ENCODE measurements at regions not wholly inside any gene's neighbourhood (a gene's known extent, or its start where the extent isn't known, plus 50 kb on each side); places are given as distances from the start of the nearest gene placed in this dataset.

DNA sequence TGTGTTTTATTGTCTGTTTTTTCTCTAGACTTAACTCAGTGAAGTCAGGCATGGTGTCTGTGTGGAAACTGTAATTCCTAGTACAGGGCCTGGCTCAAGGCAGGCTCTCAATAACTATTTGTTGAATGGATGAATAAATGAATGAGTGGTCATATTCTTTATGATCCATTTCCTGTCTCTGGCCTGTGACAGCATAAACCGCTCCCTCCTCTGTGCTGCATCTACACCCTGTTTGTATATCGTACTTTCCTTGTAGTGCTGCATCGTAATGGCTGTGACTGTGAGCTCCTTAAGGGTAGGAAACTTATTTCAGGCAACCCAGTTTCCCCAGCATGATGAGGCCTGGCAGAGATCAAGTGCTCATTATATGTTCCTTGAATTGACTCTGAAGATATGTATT is 337.5 kb upstream of the USP24 start:
- no peak for DNase-seq

DNA sequence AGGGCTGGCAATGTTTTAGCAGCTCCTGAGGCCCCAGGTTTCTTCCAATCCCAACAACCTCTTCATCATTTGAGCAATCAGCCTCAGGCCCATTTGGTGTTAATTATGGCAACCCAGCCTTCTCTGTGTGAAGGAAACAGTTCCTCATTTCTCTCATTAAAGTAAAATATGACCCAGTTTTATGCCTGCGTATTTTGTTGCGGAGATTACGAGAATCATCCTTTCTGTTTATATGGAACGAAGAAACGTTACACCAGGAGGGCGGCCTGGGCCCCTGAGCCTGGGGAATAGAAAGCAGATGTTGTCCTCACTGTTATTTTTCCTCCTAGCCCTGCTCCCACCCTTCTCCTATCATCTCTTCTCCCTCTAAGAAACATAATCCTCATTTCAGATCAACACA is 332.2 kb upstream of the USP24 start:
- no peak for DNase-seq

DNA sequence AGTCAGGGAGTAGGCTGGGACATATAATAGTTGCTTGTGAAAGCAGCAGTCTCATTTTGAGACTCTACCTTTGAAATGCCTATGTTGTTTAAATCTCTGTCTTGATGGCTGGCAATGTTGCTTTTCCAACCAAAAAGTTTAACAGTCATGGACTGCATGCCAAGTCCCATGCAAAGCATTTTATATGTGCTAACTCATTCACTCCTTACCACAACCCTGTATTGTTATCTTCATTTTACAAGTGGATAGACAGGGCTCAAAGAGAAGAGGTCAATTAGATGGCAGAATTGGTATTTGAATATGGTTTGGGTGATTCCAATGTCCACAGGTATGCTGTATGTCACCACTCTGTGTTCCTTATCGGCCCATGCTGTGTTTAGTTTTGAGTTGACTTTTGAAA is 331.4 kb upstream of the USP24 start:
- no peak for DNase-seq

DNA sequence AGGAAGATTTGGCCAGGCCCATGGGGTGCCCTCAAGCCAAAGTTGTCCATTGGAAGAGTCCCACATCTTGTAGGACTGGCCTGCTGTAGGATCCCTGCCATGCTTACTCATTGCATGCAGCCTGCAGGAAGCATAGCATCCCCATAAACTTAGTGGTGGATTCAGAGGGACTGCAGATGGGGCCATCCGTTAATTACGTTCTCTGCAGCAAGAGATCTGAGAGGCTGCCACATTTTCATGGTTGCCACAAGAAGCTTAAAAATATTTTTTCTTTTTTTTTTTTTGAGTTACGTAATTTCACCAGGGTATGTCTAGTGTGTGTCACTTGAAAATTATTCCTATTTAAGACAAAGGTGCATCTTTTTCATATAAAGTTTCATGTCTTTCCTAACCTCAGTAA is 329.7 kb upstream of the USP24 start:
- no peak for DNase-seq

DNA sequence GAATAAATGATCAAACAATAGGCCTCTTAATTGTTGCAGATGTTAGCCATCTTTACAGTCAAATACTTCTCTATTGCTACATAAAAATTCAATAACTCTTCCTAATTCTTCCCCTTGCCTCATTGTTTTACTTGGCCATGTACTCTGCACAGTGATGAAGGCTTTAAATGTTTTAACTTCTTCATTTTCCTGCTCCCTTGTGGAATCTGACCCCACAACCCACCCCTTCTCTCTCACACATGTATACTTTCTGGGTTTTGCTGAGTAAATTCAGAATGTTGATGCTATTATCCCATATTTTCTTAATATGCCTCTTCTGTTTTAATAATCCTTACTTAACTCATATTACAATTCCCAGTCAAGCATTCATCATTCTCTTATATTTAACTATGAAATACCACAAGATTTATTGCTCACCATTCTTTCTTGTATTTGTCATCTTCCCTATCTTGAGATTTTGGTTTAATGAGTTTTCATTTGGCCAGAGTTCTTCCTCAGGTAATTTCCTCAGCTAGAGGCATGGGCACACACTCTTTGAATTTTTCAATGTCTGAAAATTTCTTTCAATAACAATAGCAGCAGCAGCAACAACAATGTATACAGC is 327.8 kb upstream of the USP24 start:
- DNase-seq, result no peak

DNA sequence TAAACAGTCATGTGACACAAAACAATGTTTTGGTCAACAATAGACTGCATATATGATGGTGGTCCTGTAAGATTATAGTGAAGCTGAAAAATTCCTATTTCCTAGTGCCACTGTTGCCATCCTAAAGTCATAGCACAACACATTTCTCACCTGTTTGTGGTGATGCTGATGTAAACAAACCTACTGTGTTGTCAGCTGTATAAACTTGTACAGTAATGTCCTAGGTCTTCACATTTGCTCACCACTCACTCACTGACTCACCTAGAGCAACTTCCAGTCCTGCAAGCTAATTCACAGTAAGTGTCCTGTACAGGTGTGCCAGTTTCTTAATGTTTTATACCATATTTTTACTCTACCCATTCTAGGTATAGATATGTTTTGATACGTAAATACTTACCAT is 326.1 kb upstream of the USP24 start:
- DNase-seq, result no peak

DNA sequence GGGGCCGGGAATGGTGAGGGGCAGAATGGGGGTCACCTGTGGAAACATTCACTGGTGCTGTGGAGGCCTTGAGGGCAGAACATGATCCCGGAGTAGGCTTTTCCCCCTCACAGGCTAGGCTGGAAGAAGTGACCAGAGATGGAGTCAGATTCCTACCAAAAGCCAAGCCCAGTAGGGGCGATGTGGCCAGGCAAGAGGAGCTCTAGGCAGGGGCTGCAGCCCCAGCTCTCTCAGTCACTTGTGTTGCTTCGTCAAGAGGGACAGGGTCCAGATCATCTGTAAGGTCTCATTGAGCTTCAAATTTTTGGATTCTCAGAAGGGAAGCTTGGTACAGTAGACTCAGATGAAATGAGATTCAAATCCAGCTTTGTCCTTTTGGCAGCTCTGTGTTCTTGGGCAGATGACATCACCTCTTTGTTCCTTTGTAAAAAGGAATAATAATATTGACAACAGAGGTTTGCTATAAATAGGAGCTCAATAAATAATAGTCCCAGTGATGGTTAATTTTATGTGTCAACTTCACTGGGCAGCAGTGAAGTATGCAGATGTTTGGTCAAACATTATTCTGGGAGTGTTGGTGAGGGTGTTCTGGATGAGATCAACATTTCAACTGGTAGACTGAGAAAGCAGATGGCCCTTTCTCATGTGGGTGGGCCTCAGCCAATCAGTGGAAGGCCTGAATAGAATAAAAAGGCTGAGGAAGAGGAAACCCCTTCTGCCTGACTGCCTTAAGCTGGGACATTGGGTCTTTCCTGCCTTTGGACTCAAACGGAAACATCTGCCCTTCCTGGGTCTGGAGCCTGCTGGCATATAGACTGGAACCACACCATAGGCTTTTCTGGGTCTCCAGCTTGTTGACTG is 324.7 kb upstream of the USP24 start:
- DNase-seq, result no peak

DNA sequence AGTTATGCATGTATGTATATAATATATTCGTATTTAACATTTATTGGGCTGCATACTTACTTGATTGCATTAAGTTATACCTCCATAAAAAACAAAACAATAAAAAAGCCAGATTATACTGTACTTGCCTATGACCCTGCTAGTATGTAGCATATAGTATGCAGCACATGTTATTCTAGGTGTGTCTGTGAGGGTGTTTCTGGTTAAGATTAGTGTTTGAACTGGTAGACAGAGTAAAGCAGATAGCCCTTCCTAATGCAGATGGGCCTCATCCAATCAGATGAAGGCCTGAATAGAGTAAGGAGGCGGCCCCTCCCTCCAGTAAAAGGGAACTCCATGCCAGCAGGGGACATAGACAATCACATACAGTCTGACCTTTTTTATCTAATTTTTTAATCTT is 323.3 kb upstream of the USP24 start:
- DNase-seq, result no peak

DNA sequence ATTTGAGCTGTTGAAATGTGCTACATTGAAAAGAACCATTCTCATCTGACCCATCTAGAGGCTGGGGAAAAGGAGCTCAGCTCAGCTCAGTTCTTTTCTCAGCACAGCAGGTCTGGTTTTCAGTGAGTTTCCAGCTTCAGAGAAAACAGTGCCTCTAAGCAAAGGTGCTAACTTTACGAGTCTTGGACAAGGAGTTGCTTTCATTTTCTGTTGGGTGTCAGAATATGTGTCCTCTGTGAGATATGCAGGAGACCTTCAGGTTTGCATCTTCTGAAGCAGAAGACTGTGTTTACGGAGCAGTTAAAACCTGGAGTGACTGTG is 321.3 kb upstream of the USP24 start:
- DNase-seq, result no peak

DNA sequence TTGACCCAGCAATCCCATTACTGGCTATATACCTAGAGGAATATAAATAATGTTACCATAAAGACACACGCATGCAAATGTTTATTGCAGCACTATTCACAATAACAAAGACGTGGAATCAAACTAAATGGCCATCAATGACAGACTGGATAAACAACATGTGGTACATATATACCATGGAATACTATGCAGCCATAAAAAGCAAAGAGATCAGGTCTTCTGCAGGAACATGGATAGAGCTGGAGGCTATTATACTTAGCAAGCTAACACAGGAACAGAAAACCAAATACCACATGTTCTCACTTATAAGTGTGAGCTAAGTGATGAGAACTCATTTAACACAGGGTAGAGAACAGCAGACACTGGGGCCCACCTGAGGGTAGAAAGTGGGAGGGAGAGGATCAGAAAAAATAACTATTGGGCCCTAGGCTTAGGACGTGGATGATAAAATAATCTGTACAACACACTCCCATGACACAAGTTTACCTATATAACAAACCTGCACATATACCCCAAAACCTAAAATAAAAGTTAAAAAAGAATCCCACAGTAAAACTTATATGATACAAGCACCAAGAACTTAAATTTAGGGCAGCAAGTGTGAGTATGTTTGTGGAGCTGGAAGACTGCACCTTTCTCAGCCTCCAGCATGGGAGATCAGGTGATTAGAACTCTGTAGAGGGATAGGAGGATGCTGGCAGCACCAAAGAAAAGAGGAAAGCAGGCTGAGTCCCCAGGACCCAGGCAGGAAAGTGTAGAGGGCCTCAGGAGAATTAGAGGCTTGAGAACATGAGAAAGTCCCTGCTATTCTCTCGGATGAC is 320.8 kb upstream of the USP24 start:
- DNase-seq, result no peak

DNA sequence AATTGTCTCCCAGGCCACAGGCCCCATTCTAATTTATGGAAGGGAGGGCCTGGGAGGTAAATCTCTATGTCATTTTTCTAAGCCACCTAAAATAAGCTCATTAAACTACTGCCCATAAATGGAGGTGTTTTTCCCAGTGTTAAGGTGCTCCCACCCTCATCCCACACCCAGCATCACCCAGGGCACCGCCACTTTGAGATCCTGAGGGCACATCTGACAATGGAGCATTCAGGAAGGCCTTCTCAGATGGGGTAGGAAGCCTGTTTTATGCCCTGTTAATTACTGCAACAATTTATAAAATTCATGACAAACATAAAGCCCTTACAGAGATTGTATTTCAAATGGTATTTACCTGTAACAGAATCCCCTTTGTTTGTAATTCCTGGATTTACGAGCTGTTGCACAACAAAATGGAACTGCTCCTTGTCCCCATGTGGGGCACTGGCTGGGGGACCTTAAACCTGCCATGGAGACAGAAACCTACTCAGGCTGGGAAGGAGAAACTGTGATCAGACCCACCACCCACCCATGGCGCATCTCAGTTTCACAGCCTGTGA is 319.5 kb upstream of the USP24 start:
- DNase-seq, result no peak

DNA sequence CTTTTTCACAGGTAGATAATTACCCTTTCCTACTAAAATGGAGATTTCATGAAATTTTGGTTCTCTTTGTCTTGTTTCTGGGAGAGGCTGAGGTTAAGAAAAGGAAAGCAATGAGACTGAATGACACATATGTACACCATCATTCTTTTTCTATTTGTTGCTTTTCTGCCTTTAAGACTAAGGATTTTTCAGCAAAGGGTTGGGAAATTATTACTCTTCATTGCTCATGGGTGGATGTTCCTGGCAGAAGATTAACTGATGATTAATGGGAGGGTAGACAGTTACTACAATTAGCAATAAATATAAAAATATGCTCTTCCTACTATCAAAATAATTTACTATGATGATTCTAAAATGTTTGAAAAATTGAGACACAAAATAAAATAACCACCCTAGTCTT is 316.5 kb upstream of the USP24 start:
- no peak for DNase-seq

DNA sequence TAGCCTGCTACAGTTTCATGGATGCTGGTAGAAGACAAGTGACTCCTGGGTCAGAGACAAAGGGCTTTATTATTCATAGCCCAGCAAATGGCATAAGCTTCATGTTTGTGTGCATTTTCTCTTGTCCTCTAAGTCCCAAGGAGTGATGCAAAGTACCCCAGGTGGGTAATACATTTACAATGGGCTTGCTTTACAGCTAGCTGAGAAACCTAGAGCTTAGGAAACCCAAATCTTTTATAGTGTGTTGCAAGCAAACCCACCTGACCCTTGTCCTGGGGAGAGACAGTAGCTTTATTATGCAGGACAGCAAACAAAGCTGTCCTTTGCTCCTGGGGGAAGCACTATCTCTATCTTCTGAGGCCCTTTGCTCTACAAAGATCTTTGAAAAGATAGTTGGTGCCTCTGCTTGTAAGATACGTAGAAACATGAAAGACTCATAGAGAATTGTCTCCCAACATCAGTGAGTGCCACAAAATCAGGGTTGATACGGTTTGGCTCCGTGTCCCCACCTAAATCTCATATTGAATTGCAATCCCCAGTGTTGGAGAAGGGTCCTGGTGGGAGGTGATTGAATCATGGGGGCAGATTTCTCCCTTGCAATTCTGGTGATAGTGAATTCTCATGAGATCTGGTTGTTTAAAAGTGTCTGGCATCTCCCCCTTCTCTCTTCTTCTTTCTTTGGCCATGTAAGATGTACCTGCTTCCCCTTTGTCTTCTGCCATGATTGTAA is 315.8 kb upstream of the USP24 start:
- no peak for DNase-seq

DNA sequence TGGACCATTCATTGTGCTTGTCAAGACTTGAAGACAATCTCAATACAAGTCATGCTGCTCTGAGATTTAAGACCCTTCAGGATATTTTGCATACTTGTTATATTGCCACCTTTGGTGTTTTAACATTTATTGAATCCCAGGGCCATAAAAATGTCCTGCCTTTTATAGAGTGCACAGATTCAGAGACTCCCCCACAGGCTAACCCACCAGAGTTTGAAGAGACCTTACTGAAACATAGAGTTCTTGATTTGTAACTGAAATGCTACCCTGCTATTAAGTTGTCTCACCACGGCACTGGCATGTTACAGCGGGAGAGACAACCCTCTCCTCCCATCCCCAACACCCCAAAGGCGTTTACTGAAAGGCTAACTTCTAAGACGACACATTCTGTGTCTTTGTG is 313.9 kb upstream of the USP24 start:
- DNase-seq, result no peak

DNA sequence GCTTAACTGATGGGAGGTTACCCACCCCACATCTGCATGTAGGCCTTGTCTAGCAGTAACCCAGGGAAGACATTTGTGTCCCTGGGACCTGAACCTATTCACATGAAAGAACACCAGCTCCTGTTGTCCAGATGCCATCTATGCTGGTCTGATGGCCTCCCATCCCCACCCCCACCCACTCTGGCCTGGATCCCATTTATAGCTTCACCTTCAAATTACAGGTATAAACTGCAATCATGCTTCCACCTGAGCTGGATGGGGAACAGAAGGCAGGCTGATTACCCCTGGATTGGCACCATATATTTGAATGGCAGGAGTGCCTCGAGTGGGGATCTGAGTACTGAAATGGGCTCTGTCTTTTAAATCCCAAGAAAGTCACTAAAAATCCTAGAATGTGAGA is 312.7 kb upstream of the USP24 start:
- no peak for DNase-seq

DNA sequence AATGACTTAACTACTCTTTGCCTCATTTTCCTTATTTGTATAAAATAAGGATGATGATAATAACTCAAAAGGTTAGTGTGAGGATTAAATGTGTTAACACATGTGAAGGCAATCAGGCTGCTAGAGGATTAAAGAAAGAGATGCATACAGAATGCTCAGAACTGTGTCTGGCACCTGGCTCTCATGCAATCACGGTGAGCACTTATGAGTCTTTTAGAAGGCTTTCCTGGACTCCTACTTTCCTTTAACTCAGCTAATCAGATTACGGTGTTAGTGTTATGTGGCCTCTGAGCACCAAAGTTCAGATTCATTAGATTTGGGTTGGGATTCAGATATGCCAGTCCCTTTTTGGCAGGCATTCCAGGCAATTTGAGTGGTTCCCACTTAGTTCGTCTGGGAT is 311.6 kb upstream of the USP24 start:
- no peak for DNase-seq

DNA sequence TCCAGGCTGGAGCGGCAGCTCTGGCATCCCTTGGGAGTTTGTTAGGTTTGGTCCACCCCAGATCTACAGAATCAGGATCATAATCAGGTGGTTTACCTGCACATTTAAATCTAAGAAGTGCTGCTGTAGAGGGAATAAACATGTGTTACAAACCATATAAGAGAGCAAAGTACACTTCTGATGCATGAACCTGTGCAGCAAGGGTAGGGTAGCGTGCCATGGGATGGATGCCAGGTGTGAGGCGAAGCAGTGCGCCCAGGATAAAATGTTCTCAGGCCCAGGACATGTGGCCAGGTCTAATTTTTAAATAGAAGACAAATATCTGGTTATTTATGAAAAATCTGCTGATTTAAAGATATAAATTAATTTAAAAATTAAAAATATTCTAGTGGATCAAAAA is 308.8 kb upstream of the USP24 start:
- DNase-seq, result no peak

DNA sequence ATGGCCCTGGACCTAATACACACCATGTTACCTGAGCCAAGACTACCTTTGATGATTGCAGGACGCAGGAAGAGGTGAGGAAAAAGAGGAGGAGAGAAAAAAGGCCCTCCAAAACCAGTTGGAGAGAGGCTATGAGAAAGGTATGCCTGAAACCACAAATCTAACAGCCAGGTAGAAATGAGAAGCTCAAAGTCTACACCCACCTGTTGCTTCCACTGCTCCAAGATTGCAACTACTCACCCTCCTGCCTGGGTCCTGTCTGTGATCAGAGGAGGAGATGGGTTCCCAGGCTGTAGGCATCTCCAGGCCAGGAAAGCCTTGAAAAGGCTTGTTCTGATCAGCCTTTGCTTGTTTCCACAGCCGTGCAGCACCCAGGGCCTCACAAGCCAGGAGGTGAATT is 307.8 kb upstream of the USP24 start:
- DNase-seq, result no peak

DNA sequence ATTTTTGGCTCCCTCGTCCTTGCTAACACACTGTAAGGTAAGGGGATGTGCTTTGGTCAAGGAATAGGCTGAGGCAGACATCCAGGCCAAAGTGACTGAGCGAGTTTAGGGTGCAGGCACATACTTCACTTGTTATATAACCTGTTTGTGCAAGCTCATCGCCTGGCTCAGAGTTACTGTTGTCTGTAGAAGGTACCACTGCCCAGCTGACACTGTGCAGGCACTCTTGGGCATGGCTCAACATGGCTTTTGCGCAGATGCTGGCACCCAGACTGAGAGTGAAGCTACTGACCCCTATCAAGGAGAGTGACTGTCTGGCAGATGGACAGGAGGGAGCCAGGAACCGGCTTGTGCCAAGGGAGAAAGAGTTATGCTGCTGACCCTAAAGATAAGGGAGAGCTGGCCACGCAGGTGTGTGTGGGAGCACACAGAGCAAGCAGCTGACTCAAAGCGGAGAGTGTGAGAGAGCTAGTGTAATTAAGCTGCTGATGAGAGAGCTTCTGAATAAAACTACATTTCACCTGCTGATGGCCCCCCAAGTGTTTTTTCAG is 307.3 kb upstream of the USP24 start:
- DNase-seq, result no peak

DNA sequence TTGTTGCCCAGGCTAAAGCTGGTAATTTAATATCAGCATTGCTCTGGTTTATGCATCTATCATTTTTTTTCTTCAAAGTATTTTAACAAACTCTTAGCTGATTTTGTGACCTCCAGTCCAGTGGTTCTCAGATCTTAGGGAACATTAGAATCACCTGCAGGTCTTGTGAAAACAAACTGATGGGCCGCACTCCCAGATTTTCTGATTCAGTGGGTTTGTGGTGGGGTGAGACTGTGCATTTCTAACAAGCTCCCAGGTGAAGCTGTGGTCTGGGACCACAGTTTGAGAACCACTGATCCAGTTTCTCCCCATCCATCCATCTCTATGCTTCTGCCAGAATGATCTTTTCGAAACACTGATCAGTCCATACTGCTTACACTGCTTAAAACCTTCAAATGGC is 305.7 kb upstream of the USP24 start:
- DNase-seq, result no peak

DNA sequence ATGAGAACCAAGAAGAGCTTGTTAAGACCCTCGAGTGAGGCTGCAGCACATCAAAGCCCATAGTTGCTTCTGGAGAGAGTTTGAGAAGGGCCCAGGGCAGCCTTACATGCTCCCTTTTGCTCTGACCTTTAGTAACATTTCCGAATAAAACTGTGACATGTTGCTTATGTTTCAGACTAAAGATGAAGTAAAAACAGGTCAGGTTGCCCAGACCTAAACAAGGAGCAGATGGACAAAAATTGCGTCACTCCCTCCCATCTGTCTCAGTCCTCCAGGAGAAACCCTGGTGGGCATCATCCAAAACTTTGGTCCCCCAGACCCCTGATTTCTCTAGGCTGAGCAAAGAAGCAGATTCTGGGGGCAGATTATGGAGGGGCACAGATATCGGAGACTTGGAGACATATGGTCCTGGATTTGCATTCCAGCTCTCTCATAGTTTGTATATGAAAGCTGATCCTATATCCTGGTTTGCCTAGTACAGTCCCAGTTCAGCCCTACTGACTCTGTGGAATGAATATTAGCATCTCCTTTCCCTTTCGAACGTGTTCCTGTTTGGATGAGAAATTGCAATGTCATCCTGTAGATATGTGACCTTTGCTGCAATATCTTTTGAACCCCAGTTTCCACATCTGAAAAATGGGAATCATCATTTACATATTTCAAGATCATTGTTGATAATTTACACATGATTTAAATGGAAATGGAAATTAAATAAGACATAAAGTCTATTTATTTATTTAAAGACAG is 304.9 kb upstream of the USP24 start:
- DNase-seq, result no peak

DNA sequence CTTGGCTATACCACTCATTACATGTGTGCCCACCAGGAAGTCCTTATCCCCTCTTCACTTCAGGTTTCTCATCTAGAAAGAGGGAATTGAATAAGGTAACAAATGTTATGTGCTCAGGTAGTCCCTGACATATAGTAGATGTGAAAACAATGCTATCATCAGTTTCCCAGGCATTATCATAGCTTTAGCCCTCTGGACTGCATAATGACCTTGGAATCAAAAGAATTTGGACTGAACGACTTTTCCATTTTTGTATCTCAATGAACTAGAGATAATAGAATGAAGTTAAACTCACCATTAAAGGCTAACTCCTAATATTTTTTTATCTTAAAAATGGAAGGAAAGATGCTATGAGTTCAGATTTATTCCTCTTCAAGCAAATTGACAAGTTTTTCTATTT is 304.1 kb upstream of the USP24 start:
- no peak for DNase-seq
